Muscle layer of duodenum (tissue), 2 donors: ENCODE measurements at regions not wholly inside any gene's neighbourhood (a gene's known extent, or its start where the extent isn't known, plus 50 kb on each side); places are given as distances from the start of the nearest gene placed in this dataset.

Experiments
- H3K27ac ChIP-seq: one replicate; pipeline ENCODE4 v1.7.0; 2013; ENCODE audit warnings: mild to moderate bottlenecking, low read length
- H3K27me3 ChIP-seq: one replicate; pipeline ENCODE4 v1.7.0; 2013; ENCODE audit warnings: low read depth, mild to moderate bottlenecking, control low read depth, low read length
- H3K36me3 ChIP-seq, 2 donors: one replicate each; pipeline ENCODE4 v1.7.0; 2013; ENCODE audit warnings: low read length in 2 of 2, control low read depth in 1 of 2, mild to moderate bottlenecking in 1 of 2; ENCODE audit not compliant: insufficient read depth in 2 of 2, control insufficient read depth in 1 of 2
- H3K4me1 ChIP-seq, 2 donors: one replicate each; pipeline ENCODE4 v1.7.0; 2013; ENCODE audit warnings: low read length in 2 of 2, mild to moderate bottlenecking in 2 of 2, control low read depth in 1 of 2, moderate library complexity in 1 of 2; ENCODE audit not compliant: insufficient read depth in 2 of 2, control insufficient read depth in 1 of 2
- H3K4me3 ChIP-seq, 2 donors: one replicate each; pipeline ENCODE4 v1.7.0; 2013; ENCODE audit warnings: low read length in 2 of 2, low read depth in 1 of 2, mild to moderate bottlenecking in 1 of 2
- H3K9me3 ChIP-seq, 2 donors: one replicate each; pipeline ENCODE4 v1.7.0; 2013; ENCODE audit warnings: low read length in 2 of 2, control low read depth in 1 of 2, mild to moderate bottlenecking in 1 of 2; ENCODE audit not compliant: control insufficient read depth in 1 of 2
- donor health status: healthy.

GRCh38 chr5:174381241-174381640 is 335.7 kb downstream of the NSG2 start:
- Histone ChIP-seq H3K4me3 (no peak overlapping the region), H3K9me3 (peaks cover 0 to 4% of the 10 kb centered on the region in 2 donors), H3K36me3 (no peaks in the 10 kb centered on the region), H3K27me3 (no peaks in the 10 kb centered on the region), H3K27ac (no peak overlapping the region), H3K4me1 (no peaks in the 10 kb centered on the region)

- H3K4me1 ChIP-seq: peaks cover 0 to 3% of the 10 kb centered on the region in 2 donors
- H3K27me3 ChIP-seq: no peaks in the 10 kb centered on the region
- no peak overlapping the region for H3K4me3 ChIP-seq
- H3K27ac ChIP-seq: no peak overlapping the region
- peaks cover 0 to 3% of the 10 kb centered on the region in 2 donors for H3K9me3 ChIP-seq
- H3K36me3 ChIP-seq: no peaks in the 10 kb centered on the region
Observed at GRCh38 chr5:174383210-174384167, 338.0 kb downstream of the NSG2 start.

DNA sequence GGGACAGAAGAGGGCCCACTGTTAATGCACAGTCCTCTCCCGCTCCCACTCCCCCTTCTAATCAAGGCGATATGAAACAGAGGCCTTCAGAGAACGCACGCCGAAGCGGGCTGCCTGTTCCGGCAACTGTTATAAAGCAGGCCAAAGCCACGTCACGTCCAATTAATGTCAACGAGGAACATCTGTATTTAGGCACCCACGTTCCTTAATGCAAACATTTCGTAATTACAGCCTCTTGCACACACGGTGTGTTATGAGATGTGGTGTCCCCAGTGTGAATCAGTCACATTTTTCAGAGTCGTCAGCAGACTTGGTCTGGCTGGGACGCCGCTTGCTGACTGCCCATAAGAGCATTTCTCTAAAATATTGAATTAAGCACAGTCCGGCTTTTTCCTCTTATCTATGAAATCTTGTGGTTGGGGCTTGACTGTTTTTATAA is 339.0 kb downstream of the NSG2 start:
- Histone ChIP-seq H3K27ac (no peak overlapping the region), H3K27me3 (no peaks in the 10 kb centered on the region), H3K4me1 (peaks cover 0 to 3% of the 10 kb centered on the region in 2 donors), H3K4me3 (no peak overlapping the region), H3K36me3 (no peaks in the 10 kb centered on the region), H3K9me3 (no peaks in the 10 kb centered on the region)

DNA sequence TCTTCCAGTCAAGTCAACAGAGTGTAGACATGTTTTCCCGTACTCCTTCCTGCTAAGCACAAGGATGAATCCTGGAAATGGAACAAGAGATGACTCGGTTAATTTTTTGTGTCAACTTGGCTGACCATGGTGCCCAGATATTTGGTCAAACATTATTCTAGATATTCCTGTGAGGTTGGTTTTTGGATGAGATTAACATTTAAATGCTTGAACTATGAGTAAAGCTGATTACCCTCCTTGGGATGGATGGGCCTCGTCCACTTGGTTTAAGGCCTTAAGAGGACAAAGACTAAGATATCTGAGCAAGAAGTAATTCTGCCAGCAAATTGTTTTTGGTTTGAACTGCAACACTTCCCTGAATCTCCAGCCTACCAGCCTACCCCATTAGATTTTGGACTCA is 338.1 kb upstream of the MSX2 start:
- Histone ChIP-seq H3K27ac (no peak overlapping the region), H3K4me1 (peaks cover 0 to 3% of the 10 kb centered on the region in 2 donors), H3K27me3 (no peaks in the 10 kb centered on the region), H3K9me3 (no peaks in the 10 kb centered on the region), H3K4me3 (no peak overlapping the region), H3K36me3 (no peaks in the 10 kb centered on the region)

DNA sequence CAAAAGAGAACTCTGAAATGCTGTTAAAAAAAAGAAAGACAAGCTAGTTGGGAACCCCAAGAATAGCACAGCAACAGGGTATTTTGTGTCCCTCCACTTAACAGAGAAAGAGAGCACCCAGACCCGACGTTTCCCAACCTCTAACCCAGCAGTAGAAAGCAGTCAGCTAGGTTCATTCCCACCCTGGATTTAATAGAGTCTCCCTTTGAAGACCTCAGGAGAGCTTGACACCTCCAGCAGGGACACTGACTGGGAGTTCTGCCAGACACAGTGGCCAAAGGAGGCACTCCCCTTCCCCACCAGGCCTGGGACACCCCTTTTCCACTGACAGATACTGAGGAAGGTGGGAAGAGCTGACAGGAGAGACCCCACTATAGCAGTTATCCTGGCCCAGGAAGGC is 337.5 kb upstream of the MSX2 start:
- Histone ChIP-seq H3K27me3 (no peaks in the 10 kb centered on the region), H3K27ac (no peak overlapping the region), H3K9me3 (no peaks in the 10 kb centered on the region), H3K4me1 (peaks cover 0 to 3% of the 10 kb centered on the region in 2 donors), H3K36me3 (no peaks in the 10 kb centered on the region), H3K4me3 (no peak overlapping the region)

DNA sequence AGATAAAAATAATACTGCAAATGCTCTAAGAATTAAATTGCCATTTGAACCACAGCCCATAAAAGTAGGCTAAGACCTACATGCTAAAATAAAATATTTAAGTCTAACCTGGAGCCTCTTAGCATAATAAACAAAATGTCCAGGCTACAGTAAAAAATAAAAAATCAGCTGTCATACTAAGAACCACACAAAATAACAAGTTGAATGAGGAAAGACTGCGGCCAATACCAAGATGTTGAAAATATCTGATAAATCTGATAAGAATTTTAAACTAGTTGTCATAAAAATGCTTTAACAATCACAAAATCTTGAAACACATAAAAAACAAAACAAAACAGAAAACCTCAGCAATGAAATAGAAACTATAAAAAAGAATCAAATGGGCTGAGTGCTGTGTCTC is 336.9 kb upstream of the MSX2 start:
- Histone ChIP-seq H3K36me3 (no peaks in the 10 kb centered on the region), H3K4me1 (peaks cover 0 to 3% of the 10 kb centered on the region in 2 donors), H3K4me3 (no peak overlapping the region), H3K9me3 (no peaks in the 10 kb centered on the region), H3K27me3 (no peaks in the 10 kb centered on the region), H3K27ac (no peak overlapping the region)

GRCh38 chr5:174392892-174393291 is 331.5 kb upstream of the MSX2 start:
- no peak overlapping the region for H3K27ac ChIP-seq
- no peaks in the 10 kb centered on the region for H3K36me3 ChIP-seq
- H3K4me3 ChIP-seq: no peak overlapping the region
- peaks cover 5% of the 10 kb centered on the region for H3K27me3 ChIP-seq
- H3K4me1 ChIP-seq: no peaks in the 10 kb centered on the region
- no peaks in the 10 kb centered on the region for H3K9me3 ChIP-seq

GRCh38 chr5:174396541-174396940 is 327.8 kb upstream of the MSX2 start:
- no peak overlapping the region for H3K27ac ChIP-seq
- H3K9me3 ChIP-seq: no peaks in the 10 kb centered on the region
- H3K36me3 ChIP-seq: no peaks in the 10 kb centered on the region
- no peaks in the 10 kb centered on the region for H3K4me1 ChIP-seq
- H3K27me3 ChIP-seq: peaks cover 5% of the 10 kb centered on the region
- no peak overlapping the region for H3K4me3 ChIP-seq

- Histone ChIP-seq H3K4me1 (no peaks in the 10 kb centered on the region), H3K27me3 (peaks cover 5% of the 10 kb centered on the region), H3K4me3 (no peak overlapping the region), H3K27ac (no peak overlapping the region), H3K36me3 (no peaks in the 10 kb centered on the region), H3K9me3 (no peaks in the 10 kb centered on the region)
Observed at GRCh38 chr5:174397206-174397605, 327.2 kb upstream of the MSX2 start.

DNA sequence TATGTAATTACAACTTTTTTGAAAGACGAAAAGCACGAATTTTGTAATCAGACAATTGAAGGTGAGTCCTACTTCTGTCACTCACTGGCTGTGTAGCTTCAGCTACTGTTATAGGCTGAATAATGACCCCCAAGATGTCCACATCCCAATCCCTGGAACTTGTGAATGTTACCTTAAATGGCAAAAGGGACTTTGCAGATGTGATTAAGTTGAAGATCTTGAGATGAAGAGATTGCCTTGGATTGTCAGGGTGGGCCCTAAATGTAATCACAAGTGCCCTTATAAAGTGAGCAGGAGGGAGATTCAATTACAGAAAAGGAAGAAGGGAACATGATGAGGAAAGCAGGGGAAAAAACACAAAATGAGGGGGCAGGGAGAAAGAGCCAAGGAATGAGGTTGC is 326.2 kb upstream of the MSX2 start:
- Histone ChIP-seq H3K27me3 (peaks cover 5% of the 10 kb centered on the region), H3K36me3 (no peaks in the 10 kb centered on the region), H3K4me1 (no peaks in the 10 kb centered on the region)

GRCh38 chr5:174399411-174399810 is 325.0 kb upstream of the MSX2 start:
- no peaks in the 10 kb centered on the region for H3K27me3 ChIP-seq
- H3K4me1 ChIP-seq: no peaks in the 10 kb centered on the region
- no peak overlapping the region for H3K4me3 ChIP-seq
- no peaks in the 10 kb centered on the region for H3K9me3 ChIP-seq
- no peak overlapping the region for H3K27ac ChIP-seq
- no peaks in the 10 kb centered on the region for H3K36me3 ChIP-seq

More for the DNA sequence above, 326.2 kb upstream of the MSX2 start:
- no peak overlapping the region for H3K27ac ChIP-seq
- H3K9me3 ChIP-seq: no peaks in the 10 kb centered on the region
- H3K4me3 ChIP-seq: no peak overlapping the region
